DOHH2 (cell line): ENCODE measurements at regions not wholly inside any gene's neighbourhood (a gene's known extent, or its start where the extent isn't known, plus 50 kb on each side); places are given as distances from the start of the nearest gene placed in this dataset.

Source experiments
- CTCF ChIP-seq: fragments of 200-600 bp; sonication (generic); IDR thresholded peaks from one replicate; pipeline ENCODE4 v1.5.1; 2014; ENCODE audit warnings: antibody characterized with exemption, mild to moderate bottlenecking, low read depth, low read length; ENCODE audit not compliant: poor library complexity, severe bottlenecking
- EZH2phosphoT487 ChIP-seq: fragments of 200-600 bp; sonication (generic); IDR thresholded peaks from 2 replicates; pipeline ENCODE4 v1.6.1; 2017; ENCODE audit warnings: borderline replicate concordance, mild to moderate bottlenecking, antibody characterized with exemption, low read length, moderate library complexity, mixed read lengths

GRCh38 chr10:78927257-78927995, 141.3 kb upstream of the ZMIZ1 start:
- TF ChIP-seq CTCF (no peak), EZH2phosphoT487 (no peak)
